ENCODE measurements at regions not wholly inside any gene's neighbourhood (a gene's known extent, or its start where the extent isn't known, plus 50 kb on each side); places are given as distances from the start of the nearest gene placed in this dataset.

- TF ChIP-seq TAF1 (IDR thresholded peaks at IDR 0.05; ENCODE audit: borderline replicate concordance, low read depth, low read length) (no peak), POLR2AphosphoS5 (IDR thresholded peaks at IDR 0.05; ENCODE audit: low read depth, low read length) (no peak), POLR2A (IDR thresholded peaks at IDR 0.05; ENCODE audit: low read depth, low read length) (no peak)
Observed at GRCh38 chr4:112938461-112939058, 110.9 kb upstream of the ANK2 start.
